ENCODE measurements at regions not wholly inside any gene's neighbourhood (a gene's known extent, or its start where the extent isn't known, plus 50 kb on each side); places are given as distances from the start of the nearest gene placed in this dataset.
"Not testable (repeated sequence)": the region's sequence is repeated elsewhere in the genome, so short reads cannot be mapped to it uniquely, and the experiment has no call there.

DNA sequence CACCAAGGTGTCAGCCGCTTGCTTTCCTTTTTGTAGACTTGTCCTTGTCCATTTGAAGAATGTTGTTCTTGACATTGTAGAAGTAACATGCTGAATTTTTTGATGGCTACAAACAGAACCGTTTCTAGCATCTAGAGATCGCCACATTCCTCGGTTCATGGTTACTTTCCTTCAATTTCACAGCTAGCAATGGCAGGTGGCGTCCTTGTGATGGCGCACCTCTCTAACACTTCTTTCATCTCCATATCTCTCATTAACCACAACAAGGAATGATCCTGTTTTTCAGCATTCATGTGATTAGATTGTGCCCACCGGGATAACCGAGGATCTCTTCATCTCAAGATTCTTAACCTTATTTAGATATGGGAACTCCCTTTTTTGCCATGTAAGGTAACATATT lies 2129.8 kb downstream of the NCAM2 start:
- no peak for DNase-seq

DNA sequence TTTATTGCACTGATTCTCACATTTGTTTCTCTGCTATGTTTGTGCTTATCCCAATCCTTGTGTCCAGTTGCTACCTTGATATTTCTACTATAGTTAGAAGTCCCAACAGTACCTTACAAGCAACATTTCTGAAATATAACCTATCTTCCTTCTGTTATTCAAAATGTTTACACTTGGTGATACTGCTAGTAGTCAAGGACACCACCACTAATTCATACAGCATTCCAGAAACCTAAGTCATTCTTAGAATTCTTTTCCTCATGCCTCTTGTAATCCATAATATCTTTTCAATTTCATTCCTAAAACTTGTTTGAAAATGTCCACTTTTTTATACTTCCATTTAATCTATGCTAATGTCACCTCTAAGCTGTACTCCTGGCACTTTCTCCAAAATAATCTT lies 2132.1 kb downstream of the NCAM2 start:
- DNase-seq: no peak

DNA sequence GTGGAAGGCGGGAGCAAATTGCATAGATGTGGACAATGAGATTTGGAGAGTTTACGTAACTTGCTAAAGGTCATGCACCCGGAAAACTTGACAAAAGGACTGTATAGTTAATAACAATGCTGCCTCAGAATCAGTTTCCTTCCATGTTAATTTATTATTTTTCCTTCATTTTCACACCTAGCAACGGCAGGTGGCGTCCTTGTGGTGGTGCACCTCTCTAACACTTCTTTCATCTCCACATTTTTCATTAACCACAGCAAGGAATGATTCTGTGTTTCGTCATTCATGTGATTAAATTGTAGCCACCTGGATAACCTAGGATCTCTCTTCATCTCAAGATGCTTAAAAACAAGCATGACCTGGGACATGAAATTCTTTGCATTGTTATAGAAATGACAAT lies 2133.0 kb downstream of the NCAM2 start:
- no peak for DNase-seq

DNA sequence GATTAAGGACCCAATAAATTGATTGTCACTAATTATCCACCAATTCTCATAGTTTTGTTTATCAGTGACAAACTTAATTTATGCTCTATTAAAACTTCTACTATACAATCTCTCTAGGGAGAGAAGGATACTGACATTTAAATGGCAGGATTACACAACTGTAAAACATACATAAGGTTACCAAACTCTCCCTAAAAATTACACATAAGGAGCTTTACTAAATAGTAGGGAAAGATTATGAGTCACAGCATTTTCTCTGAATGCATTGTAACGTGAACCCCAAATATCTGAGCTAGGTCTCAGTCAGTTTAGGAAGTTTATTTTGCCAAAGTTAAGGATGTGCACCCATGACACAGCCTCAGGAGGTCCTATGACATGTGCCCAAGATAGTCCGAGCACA lies 2140.6 kb downstream of the NCAM2 start:
- DNase-seq: no peak

DNA sequence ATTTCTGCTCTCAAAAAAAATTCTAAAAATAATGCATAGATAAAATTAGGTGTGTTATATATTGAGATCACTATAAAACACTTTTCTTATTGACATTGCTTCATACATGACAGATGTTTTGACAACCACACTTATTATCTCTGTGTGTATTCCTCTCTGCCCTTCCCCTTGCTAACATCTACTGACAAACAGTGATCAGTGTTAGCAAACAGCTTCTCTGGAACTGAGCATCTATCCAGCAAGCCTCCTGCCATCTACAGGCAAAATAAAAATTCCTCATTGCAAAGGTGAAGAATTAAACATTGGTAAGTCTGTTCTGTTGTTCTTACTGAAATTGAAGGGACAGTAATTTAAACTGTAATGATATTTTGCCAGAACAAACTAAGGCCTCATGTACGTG lies 2153.9 kb downstream of the NCAM2 start:
- no peak for DNase-seq

DNA sequence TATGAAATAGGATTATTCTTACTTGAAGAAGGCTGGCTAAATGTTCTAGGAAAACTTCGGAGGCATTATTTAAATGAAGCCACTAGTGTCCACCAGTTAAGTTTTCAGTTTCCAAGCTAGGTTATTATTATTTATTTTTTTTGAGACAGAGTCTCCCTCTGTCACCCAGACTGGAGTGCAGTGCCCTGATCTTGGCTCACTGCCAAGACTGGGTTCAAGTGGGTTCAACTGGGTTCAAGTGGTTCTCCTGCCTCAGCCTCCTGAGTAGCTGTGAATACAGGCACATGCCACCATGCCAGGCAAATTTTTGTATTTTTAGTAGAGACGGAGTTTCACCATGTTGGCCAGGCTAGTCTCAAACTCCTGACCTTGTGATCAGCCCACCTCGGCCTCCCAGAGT lies 2155.6 kb downstream of the NCAM2 start:
- not testable (repeated sequence) for DNase-seq

DNA sequence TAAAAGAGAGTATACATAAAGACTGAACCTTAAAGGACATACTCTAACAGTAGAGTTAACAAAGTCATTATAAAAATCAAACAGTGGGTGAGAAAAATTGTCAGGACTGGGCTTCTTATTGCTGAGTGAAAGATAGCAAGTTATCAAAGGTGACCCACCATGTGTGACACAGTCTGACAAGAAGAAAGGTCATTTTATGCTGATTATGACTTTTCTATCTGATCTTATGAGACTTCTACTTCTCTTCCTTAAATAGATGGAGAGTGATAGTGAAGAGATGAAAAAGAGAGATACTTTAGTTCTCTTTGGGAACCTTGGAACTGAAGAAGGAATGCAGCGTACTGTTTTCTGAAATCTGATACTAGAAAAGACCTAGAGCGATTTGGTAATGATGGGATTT lies 2157.1 kb downstream of the NCAM2 start:
- DNase-seq: no peak

DNA sequence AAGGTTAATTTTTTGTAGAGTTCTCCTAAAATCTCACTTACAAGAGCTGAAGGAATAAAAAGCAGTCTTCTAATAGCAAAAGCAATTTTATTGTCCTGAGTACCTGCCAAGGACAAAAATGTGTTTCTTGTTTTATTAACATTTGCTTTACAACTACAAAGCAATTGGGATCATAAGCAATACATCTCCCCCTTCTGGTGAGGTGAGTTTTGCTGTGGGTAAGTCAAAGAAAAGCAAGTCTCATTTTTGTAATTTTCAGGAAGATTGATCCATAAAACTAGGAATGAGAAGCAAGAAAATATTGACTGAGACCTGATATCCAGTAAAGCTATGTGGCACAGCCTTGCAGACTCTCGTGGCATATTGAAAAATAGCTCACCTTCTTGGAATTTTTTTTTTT lies 2162.7 kb downstream of the NCAM2 start:
- DNase-seq: no peak

DNA sequence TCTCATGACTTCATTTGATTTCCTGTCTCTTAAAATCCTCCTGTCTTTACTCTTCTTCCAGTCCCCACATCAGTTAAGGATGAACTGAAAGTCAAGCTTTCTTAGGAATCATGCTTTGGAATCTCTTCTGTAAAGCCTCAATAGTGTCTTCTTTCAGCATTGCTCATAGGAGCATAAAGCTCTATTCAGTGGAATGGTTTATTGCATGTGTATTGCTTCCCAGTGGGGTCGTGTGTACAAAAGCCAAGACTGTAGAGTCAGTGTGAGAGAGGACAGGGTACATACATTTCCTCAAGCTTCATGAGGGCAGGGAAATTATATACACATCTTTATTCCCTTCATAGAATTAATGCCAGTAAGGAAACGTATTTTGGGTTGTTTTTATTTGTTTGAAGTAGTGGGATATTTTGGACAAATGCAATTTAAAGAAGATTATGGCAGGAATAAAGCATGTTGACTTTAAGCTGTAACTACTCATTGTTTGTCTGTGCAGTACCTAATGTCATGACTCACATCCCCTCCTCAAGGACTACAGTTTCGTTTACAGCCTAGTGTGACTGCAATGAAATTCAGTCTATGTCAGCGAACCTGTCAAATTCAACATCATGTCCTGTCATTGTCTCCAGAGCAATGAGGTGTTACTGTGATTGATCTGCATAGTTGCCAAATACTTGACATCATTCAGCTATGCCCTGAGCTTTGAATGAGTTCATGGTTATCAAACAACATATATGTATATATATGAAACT lies 2164.2 kb downstream of the NCAM2 start:
- DNase-seq: no peak

All from NCI-H1048 (cell line).